BE2C (cell line): ENCODE measurements at regions not wholly inside any gene's neighbourhood (a gene's known extent, or its start where the extent isn't known, plus 50 kb on each side); places are given as distances from the start of the nearest gene placed in this dataset.

Source experiments
- DNase-seq: peaks from one replicate; pipeline ENCODE4 v3.0.0-alpha.2; 2020
- H3K27me3 ChIP-seq: fragments of 250-450 bp; sonication (Bioruptor Pico); 2 replicates; pipeline ENCODE4 v1.5.1; 2020; ENCODE audit warnings: mild to moderate bottlenecking
- H3K36me3 ChIP-seq: fragments of 250-450 bp; sonication (Bioruptor Pico); 2 replicates; pipeline ENCODE4 v1.5.1; 2020; ENCODE audit warnings: mild to moderate bottlenecking
- H3K4me1 ChIP-seq: fragments of 250-450 bp; sonication (Bioruptor Pico); 2 replicates; pipeline ENCODE4 v1.5.1; 2020
- H3K4me3 ChIP-seq: 2 replicates; pipeline ENCODE4 v1.5.1; 2011; ENCODE audit warnings: low read depth, low read length
- H3K9me3 ChIP-seq: fragments of 250-450 bp; sonication (Bioruptor Pico); 2 replicates; pipeline ENCODE4 v1.5.1; 2020
- TF ChIP-seq, protein P1 (sequence below): IDR thresholded peaks from 2 replicates; pipeline ENCODE4 v1.5.1; 2012; ENCODE audit warnings: mild to moderate bottlenecking, low read depth, low read length

DNA sequence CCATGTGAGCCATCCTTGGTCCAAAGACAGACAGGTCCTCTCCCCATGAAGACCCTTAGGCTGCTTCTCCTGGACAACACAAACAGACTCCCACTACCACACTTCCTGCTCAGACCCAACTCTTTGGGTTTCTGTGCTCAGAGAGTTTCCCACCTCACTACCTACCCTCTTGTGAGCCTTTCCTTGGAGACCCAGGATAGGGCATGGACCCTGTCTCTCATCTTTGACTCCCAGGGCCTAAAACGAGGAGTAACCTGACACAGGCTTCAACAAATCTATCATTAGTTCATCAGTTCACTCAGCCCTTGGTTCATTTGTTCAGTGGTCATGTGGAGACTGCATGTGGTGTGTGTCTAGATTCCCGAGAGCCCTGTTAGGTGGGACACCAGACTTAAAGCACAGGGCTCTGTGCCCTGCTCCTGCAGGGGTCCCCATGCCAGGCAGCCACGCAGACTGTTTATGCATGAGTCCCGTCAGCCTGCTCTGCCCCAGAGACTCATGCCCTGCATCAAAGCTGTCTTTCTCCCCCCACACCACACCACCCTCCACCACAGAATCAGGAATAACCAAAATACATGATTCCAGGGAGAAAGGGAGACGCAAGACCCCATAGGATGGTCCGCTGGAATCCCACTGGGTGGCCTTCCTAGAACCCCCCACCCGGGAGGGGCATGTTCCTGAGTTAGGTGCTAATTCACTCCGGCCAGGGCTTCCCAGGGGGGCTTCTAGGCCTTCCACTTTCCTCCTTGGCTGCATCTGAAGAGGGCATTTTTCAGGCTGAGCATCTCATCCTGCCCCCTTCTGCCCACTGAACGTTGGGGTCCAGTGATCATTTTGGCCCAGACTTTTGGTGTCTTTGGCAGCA is 100.2 kb upstream of the TEX51 start:
- Histone ChIP-seq H3K4me1 (no peaks in the 10 kb centered on the region), H3K27me3 (no peaks in the 10 kb centered on the region), H3K36me3 (no peaks in the 10 kb centered on the region), H3K4me3 (no peak overlapping the region), H3K9me3 (no peaks in the 10 kb centered on the region)
- DNase-seq: no peak
- TF ChIP-seq, protein P1, sequence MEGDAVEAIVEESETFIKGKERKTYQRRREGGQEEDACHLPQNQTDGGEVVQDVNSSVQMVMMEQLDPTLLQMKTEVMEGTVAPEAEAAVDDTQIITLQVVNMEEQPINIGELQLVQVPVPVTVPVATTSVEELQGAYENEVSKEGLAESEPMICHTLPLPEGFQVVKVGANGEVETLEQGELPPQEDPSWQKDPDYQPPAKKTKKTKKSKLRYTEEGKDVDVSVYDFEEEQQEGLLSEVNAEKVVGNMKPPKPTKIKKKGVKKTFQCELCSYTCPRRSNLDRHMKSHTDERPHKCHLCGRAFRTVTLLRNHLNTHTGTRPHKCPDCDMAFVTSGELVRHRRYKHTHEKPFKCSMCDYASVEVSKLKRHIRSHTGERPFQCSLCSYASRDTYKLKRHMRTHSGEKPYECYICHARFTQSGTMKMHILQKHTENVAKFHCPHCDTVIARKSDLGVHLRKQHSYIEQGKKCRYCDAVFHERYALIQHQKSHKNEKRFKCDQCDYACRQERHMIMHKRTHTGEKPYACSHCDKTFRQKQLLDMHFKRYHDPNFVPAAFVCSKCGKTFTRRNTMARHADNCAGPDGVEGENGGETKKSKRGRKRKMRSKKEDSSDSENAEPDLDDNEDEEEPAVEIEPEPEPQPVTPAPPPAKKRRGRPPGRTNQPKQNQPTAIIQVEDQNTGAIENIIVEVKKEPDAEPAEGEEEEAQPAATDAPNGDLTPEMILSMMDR: no peak

DNA sequence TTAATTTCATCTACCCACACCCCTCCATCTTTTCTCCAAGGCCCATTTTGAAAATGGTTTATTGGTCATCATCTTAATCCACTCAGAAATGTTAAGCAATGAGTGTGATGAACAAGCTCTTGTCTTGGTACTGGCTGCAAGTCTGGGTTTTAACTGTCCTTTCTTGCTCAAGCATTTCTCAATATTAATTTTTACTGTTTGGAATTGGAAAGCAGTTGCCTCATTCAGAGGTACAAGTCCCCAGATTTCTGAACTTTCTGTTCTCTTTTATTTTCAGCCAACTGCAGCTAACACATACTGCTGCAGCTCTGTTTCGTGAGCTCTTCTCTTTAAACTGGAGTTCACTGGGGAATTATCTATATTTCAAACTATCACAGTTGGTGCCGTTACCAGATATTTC is 99.4 kb upstream of the TEX51 start:
- Histone ChIP-seq H3K36me3 (no peaks in the 10 kb centered on the region), H3K27me3 (no peaks in the 10 kb centered on the region), H3K4me3 (no peak overlapping the region), H3K9me3 (no peaks in the 10 kb centered on the region), H3K4me1 (no peaks in the 10 kb centered on the region)
- TF ChIP-seq, protein P1: no peak
- no peak for DNase-seq

GRCh38 chr2:126801473-126801872 is 97.2 kb upstream of the TEX51 start:
- TF ChIP-seq, protein P1: no peak
- DNase-seq: no peak
- Histone ChIP-seq H3K4me1 (no peaks in the 10 kb centered on the region), H3K27me3 (no peaks in the 10 kb centered on the region), H3K36me3 (no peaks in the 10 kb centered on the region), H3K9me3 (no peaks in the 10 kb centered on the region), H3K4me3 (no peak overlapping the region)

- Histone ChIP-seq H3K4me1 (no peaks in the 10 kb centered on the region), H3K9me3 (no peaks in the 10 kb centered on the region), H3K4me3 (no peak overlapping the region), H3K36me3 (no peaks in the 10 kb centered on the region), H3K27me3 (no peaks in the 10 kb centered on the region)
- TF ChIP-seq, protein P1: no peak
- no peak for DNase-seq
These were observed 96.4 kb upstream of the TEX51 start for GRCh38 chr2:126802316-126802715.

GRCh38 chr2:126802774-126803433 is 95.8 kb upstream of the TEX51 start:
- H3K9me3 ChIP-seq: no peaks in the 10 kb centered on the region
- no peak overlapping the region for H3K4me3 ChIP-seq
- H3K4me1 ChIP-seq: no peaks in the 10 kb centered on the region
- H3K27me3 ChIP-seq: no peaks in the 10 kb centered on the region
- TF ChIP-seq, protein P1: no peak
- no peak for DNase-seq
- H3K36me3 ChIP-seq: no peaks in the 10 kb centered on the region

DNA sequence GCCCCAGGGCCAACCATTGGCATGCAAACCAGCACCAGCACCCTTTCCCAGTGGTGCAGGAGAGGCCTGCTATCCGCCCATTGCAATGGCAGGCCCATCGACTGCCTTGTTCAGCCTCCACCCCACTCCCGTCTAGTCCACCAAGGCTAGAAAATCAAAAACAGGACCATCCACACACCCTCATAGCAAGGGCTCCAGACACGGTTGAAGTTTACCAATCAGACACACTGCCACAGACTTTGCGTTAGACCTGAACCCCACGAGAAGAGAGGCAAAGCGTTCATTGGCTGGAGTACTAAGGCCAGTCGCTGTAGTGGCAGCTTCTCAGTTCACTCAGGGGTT is 95.3 kb upstream of the TEX51 start:
- H3K36me3 ChIP-seq: no peaks in the 10 kb centered on the region
- no peaks in the 10 kb centered on the region for H3K27me3 ChIP-seq
- H3K4me1 ChIP-seq: no peaks in the 10 kb centered on the region
- H3K9me3 ChIP-seq: no peaks in the 10 kb centered on the region
- TF ChIP-seq, protein P1: no peak
- H3K4me3 ChIP-seq: no peak overlapping the region
- DNase-seq: no peak
